T-helper 2 cell treated with Interferon-gamma antibody and Interleukin-4, amounts not matched to agents 100 ng/mL and 5 ng/mL, for 36 hours (primary cell): ENCODE measurements at regions not wholly inside any gene's neighbourhood (a gene's known extent, or its start where the extent isn't known, plus 50 kb on each side); places are given as distances from the start of the nearest gene placed in this dataset.

Experiments used
- intact Hi-C: fragments of 100-400 bp; cut with micrococcal nuclease; formaldehyde crosslinking; loops from one replicate; pipeline ENCODE4 v1.15.1; 2023

- intact Hi-C loops: no loop called here
Measured at GRCh38 chr14:22422238-22422637, 166.8 kb downstream of the DAD1 start.

DNA sequence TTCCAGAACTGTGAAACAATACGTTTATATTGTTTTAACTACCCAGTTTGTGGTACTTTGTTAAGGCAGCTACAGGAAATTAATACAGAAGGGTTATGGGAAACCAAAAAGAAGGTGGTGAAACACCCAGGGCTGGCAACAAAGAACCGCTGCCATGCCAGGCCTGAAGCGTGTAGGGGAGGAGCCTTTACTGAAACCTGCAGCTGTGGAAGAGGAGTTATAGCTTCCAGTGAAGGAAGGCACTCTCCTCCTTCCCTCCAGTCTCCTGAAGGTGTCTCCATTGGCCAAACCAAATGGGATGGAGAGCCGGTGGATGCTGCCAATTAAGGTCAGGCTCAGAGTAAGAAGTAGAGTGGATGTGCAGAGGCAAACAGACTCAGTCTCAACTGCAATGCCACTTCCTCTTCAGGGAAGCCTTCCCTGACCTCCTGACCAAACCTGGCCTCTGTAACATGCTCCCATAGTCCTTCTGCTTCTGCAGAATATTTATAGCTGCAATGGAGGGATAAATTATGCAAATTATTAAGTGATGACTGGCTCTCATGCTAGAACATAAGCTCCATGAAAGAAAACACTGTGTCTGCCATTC, 168.3 kb downstream of the DAD1 start:
- intact Hi-C loops: no loop called here

DNA sequence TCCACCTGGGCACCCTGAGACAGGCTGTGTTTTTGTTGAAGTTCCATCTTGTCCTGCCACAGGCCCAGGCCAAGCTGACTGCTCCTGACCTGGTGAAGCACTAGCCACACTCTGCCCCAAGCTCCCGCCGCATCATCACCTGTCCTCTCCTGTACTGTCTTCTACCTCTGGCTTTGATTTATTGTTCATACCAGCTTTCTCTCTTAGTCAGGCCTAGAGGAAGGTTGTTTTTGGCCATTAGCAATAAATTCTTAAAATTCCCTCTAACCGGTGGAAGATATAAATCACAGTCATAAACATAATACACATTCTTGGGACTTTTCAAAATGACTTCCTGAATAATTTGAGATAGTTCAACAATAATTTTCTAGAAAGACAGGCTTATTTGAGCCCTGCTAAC, 169.4 kb downstream of the DAD1 start:
- intact Hi-C loops: no loop called here

- intact Hi-C loops: no loop called here
Measured at GRCh38 chr14:22418631-22419030, 170.4 kb downstream of the DAD1 start.

- intact Hi-C loops: no loop called here
Measured at GRCh38 chr14:22417914-22418313, 171.1 kb downstream of the DAD1 start.

DNA sequence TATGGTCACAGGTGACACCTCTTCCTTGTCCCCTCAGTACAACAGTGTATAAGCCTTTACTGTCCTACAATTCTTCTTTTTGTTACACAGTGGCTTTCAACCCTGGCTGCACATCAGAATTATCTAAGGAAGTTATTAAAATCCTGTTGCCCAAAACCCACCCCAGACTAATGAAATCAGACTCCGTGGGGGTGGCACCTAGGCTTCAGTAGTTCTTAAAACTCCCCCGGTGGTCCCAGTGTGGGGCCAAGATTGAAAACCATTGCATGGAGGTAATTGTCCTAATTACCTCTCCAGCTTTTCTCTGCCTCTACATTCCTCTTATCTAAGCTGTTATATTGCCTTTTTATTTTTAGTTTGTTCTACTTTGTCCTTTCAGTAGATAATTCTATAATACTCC, 172.8 kb downstream of the DAD1 start:
- intact Hi-C loops: no loop called here

GRCh38 chr14:22415605-22415959, 173.4 kb downstream of the DAD1 start:
- intact Hi-C loops: no loop called here

GRCh38 chr14:22414876-22415604, 174.0 kb downstream of the DAD1 start:
- intact Hi-C loops: no loop called here

- intact Hi-C loops: no loop called here
Measured at GRCh38 chr14:22412926-22413411, 176.1 kb downstream of the DAD1 start.

DNA sequence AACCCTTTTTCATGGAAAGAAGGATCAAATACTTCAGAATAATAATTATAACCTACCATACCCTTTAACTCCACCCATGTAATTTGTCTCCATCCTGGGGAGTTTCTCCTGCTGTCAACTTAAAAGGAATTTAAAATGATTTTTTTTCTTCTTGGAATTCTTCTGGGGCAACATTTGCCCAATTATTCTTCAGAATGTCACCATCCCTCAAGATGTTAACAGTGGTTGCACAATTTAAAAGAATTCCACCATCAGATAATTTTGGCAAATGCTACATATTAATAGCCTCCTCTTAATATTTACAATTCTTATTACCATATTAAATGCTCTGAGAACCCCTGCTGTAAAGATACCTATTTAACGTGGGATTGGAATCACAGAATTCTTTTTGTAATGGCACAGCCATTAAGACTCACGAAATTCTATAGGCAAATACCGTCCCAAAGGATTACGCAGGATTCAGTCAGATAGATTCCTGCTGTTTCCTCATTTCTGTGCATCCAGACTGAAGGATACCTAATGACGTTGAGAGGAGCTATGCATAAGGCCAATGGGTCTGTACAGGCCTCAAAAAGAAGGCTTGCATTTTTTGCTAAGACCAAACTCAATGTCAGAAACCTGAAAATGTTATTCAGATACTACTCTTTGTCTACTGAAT, 177.5 kb downstream of the DAD1 start:
- intact Hi-C loops: no loop called here

- intact Hi-C loops: no loop called here
Measured at GRCh38 chr14:22410497-22410896, 178.5 kb downstream of the DAD1 start.

DNA sequence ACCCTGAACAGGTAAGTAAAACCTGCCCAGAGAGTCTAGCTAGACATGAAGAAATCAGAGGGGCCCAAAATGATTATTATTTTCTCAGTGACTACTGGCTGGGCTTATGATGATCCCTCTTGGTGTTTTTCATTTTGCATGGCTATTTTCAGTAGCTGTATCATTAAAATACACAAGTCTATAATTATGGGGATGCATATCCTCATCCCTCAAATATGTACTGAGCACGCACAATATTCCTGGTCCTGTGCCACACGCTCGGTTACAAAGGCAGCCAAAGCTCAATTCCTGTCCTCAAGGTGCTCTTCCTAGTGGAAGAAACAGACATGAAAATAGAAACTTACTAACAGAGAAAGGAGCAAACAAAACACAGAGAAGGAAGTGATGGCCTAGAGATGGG, 180.0 kb downstream of the DAD1 start:
- intact Hi-C loops: no loop called here

DNA sequence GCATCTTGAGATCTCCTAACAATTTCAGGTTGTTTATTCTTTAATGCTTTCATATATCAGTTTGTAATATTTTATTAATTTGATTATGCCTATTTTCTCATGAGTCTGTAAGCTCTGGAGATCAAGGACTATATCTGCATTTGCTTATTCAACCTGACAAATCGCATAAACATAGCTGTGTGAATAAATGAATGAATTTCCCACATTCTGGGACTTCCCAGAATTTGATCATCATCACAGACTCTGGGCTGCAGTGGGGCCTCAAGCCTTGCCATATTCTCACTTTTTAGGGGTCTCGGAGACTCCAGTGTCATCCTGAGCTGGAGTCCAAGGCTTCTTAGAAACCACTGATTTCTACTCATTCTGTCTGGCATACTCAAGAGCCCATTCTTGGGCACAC, 180.5 kb downstream of the DAD1 start:
- intact Hi-C loops: no loop called here

DNA sequence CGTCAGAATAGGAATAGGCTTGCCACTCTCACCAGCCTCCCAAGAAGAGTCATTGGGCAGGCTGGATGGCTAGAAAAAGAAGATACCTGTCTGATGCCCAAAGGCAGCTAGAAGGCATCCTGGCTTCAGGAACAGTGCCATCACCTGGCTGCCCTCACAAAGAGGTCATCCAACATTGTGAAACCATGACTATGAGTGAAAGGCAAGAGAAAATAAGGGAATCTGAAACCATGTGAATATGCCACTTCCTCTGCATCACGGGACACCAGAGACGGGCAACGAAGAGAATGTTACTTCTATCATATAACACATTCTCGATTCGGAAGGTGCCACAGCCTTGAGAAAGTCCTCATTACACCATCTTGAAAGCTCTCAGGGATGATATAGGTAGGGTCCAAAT, 182.0 kb downstream of the DAD1 start:
- intact Hi-C loops: no loop called here

DNA sequence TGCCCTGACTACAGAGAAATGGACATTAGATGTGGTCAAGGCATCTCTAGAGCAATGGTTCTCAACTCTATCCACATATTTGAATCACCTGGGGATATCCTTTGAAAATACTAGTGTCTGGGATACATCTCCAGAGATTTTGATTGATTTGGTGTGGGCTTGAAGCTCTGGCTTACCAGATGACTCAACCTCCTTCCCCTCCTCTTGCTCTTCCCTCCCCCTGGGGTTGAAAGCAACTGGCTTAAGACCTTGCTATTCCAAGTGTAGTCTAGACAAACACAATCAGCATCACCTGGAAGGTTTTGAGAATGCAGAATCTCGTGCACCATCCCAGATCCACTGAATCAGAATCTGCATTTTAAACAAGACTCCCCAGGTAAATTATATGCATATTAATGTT, 183.8 kb downstream of the DAD1 start:
- intact Hi-C loops: no loop called here

GRCh38 chr14:22403296-22403695, 185.7 kb downstream of the DAD1 start:
- intact Hi-C loops: no loop called here

- intact Hi-C loops: no loop called here
Measured at GRCh38 chr14:22400655-22401259, 188.3 kb downstream of the DAD1 start.

- intact Hi-C loops: no loop called here
Measured at GRCh38 chr14:22399776-22400175, 189.2 kb downstream of the DAD1 start.

DNA sequence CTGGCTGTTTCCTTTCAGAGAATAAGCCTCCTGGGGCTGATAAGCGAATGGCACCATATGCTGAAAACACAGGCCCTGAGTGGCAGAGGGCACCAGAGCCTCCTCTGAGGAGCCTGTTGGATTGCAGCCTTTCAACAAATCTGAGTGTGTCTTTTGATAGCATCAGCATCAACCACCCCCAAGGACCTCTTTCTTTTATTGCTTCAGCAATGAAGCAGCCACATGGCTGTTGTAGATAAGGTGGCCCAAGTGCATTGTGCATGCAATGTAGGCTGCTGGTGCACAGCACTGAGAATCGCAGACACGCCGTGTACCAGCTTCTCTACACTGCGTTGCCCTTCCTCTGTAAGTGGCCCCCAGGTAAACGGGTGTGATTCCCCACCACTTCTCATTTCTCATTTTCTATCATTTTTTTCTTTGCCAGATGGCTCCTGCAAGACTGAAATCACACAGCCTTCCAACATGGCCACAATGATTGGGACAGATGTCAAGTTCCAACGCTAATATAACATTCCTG, 191.7 kb downstream of the DAD1 start:
- intact Hi-C loops: no loop called here

GRCh38 chr14:22395803-22396202, 193.2 kb downstream of the DAD1 start:
- intact Hi-C loops: no loop called here

DNA sequence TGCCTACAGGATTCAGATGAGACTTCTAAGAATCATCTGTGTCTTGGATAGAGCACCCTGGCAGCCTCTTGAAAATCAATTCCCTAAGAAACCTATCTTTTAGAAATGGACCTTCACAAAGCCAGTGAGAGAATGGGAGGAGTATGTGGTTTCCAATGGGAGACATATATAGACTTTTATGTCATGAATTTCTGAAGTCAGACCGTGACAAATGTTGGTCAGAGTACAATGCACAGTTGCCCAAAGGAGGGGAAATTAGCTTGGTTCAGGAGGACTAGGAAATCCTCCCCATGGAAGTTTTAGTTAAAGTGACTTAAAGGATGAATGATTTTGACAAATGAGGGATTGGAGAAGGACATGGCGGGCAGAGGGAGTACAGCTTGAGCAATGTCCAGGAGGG, 194.4 kb downstream of the DAD1 start:
- intact Hi-C loops: no loop called here

DNA sequence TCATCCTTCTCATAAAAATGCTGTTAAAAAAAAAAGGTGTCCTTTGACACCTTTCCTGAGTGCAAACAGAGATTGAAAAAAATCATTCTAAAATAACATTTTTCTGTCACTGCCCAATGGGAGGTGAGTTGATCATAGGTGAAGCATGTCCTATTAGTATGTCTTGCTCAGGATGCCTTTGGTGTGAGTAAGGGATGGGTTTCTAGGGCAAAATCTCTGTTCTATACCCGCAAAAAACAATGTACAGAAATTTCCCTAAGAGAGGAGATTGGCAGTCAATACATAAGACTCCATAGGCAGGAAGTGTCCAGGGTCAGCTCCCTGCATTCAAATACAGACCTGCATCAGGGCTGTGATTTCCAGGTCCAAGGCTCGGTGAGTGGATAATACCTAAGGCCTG, 195.2 kb downstream of the DAD1 start:
- intact Hi-C loops: no loop called here
